HCT116 (cell line): ENCODE measurements at regions not wholly inside any gene's neighbourhood (a gene's known extent, or its start where the extent isn't known, plus 50 kb on each side); places are given as distances from the start of the nearest gene placed in this dataset.

Experiments
- ATAC-seq: fragments of 200-7000 bp; cut with Tn5 transposase; 2 replicates; pipeline ENCODE4 v1.9.1; 2020; ENCODE audit warnings: mild to moderate bottlenecking, moderate library complexity
- BruUV-seq: library from RNA; stranded (reverse); fragments of 400-500 nt; replicated peaks from 2 replicates; lab custom pipeline; 2021; lab: Mats Ljungman, UMichigan
- CTCF ChIA-PET: fragments of 300-600 bp; sonication (Branson Sonifier 250); formaldehyde crosslinking; loops from one replicate; lab custom pipeline; 2021; ENCODE audit warnings: antibody characterized with exemption; lab: Charles Lee
- POLR2A ChIA-PET: fragments of 300-600, 350-600 bp; sonication (Branson Sonifier 250); formaldehyde crosslinking; loops from one replicate; lab custom pipeline; 2021; ENCODE audit warnings: antibody characterized with exemption; lab: Charles Lee
- RAD21 ChIA-PET, 2 experiments: fragments of 300-600 bp; sonication (Branson Sonifier 250); formaldehyde crosslinking; loops; one replicate each; lab custom pipeline; 2023; ENCODE audit warnings: low total read pairs in 2 of 2; ENCODE audit not compliant: uncharacterized antibody in 2 of 2, unreplicated experiment in 2 of 2, low non-redundant PET in 1 of 2; lab: Charles Lee
- DNase-seq: peaks from one replicate; pipeline ENCODE4 v3.0.0-alpha.2; 2010; ENCODE audit warnings: low read depth, low spot score
- H2AFZ ChIP-seq: fragments of 200-600 bp; shearing (Covaris generic), sonication (generic); 2 replicates; pipeline ENCODE4 v1.6.1; 2017; ENCODE audit warnings: low read depth, mixed run types, mixed read lengths, antibody characterized with exemption, low read length; ENCODE audit not compliant: poor library complexity, severe bottlenecking
- H3K27ac ChIP-seq: 2 replicates; pipeline ENCODE4 v1.5.1; 2012; ENCODE audit warnings: low read depth, low read length
- H3K27me3 ChIP-seq: fragments of 200-600 bp; sonication (generic); 2 replicates; pipeline ENCODE4 v1.6.1; 2016; ENCODE audit warnings: mixed run types, low read length, mixed read lengths; ENCODE audit not compliant: insufficient read depth
- H3K36me3 ChIP-seq, 2 experiments: fragments of 200-500 bp in 1 of 2; fragments of 200-600 bp in 1 of 2; sonication (Bioruptor generic) in 1 of 2; sonication (generic) in 1 of 2; 2 replicates each; pipeline versions ENCODE4 v1.5.1 to v1.6.1; 2014 to 2016; ENCODE audit warnings: low read length in 2 of 2, inconsistent platforms in 1 of 2, mixed read lengths in 1 of 2, mixed run types in 1 of 2; ENCODE audit not compliant: insufficient read depth in 2 of 2, control insufficient read depth in 1 of 2
- H3K4me1 ChIP-seq, 2 experiments: fragments of 200-600 bp in 1 of 2; sonication (generic) in 1 of 2; 2 replicates each; pipeline versions ENCODE4 v1.5.1 to v1.6.1; 2012 to 2017; ENCODE audit warnings: low read length in 2 of 2, inconsistent platforms in 1 of 2, mild to moderate bottlenecking in 1 of 2, mixed read lengths in 1 of 2, mixed run types in 1 of 2, moderate library complexity in 1 of 2; ENCODE audit not compliant: insufficient read depth in 2 of 2, control insufficient read depth in 1 of 2
- H3K4me2 ChIP-seq: fragments of 200-600 bp; sonication (generic); 2 replicates; pipeline ENCODE4 v1.6.1; 2017; ENCODE audit warnings: mixed run types, low read length, mixed read lengths
- H3K4me3 ChIP-seq, 2 experiments: fragments of 200-600 bp in 1 of 2; sonication (generic) in 1 of 2; replicated peaks in 1 of 2; 2 replicates each; pipeline ENCODE4 v1.5.1; 2011 to 2016; ENCODE audit warnings: low read length in 2 of 2, control low read depth in 1 of 2, low read depth in 1 of 2, mild to moderate bottlenecking in 1 of 2, mixed read lengths in 1 of 2, mixed run types in 1 of 2
- H3K79me2 ChIP-seq: fragments of 200-600 bp; sonication (generic); 2 replicates; pipeline ENCODE4 v1.6.1; 2017; ENCODE audit warnings: mild to moderate bottlenecking, mixed run types, low read length, moderate library complexity, mixed read lengths; ENCODE audit not compliant: insufficient read depth
- H3K9ac ChIP-seq: fragments of 200-600 bp; sonication (generic); 2 replicates; pipeline ENCODE4 v1.6.1; 2016; ENCODE audit warnings: low read length, mixed read lengths
- H3K9me2 ChIP-seq: fragments of 200-600 bp; sonication (generic), shearing (Covaris generic); 2 replicates; pipeline ENCODE4 v1.6.1; 2017; ENCODE audit warnings: mixed run types, mild to moderate bottlenecking, moderate library complexity; ENCODE audit not compliant: insufficient read depth
- H3K9me3 ChIP-seq, 2 experiments: fragments of 200-500 bp in 1 of 2; fragments of 200-600 bp in 1 of 2; sonication (Bioruptor generic) in 1 of 2; sonication (generic) in 1 of 2; 2 replicates each; pipeline ENCODE4 v1.6.1; 2014 to 2017; ENCODE audit warnings: low read length in 2 of 2, mixed read lengths in 2 of 2, inconsistent platforms in 1 of 2, low read depth in 1 of 2, mild to moderate bottlenecking in 1 of 2, mixed run types in 1 of 2, moderate library complexity in 1 of 2; ENCODE audit not compliant: control insufficient read depth in 1 of 2, insufficient read depth in 1 of 2
- H4K20me1 ChIP-seq: fragments of 200-600 bp; sonication (generic), shearing (Covaris generic); 2 replicates; pipeline ENCODE4 v1.6.1; 2017; ENCODE audit warnings: mixed run types, mild to moderate bottlenecking, moderate library complexity; ENCODE audit not compliant: insufficient read depth
- ATF3 ChIP-seq: IDR thresholded peaks from 2 replicates; pipeline ENCODE4 v1.6.1; 2012
- CEBPB ChIP-seq: IDR thresholded peaks from 2 replicates; pipeline ENCODE4 v1.6.1; 2012; ENCODE audit warnings: low read depth
- EGR1 ChIP-seq: IDR thresholded peaks from 2 replicates; pipeline ENCODE4 v1.6.1; 2012; ENCODE audit warnings: low read depth
- ELF1 ChIP-seq: IDR thresholded peaks from 2 replicates; pipeline ENCODE4 v1.6.1; 2012; ENCODE audit warnings: low read depth, borderline replicate concordance
- EZH2 ChIP-seq: fragments of 200-600 bp; sonication (generic); IDR thresholded peaks from 2 replicates; pipeline ENCODE4 v1.6.1; 2017; ENCODE audit warnings: antibody characterized with exemption, mixed run types
- POLR2A ChIP-seq: IDR thresholded peaks from 2 replicates; pipeline ENCODE4 v1.7.0; 2011; ENCODE audit warnings: borderline replicate concordance; ENCODE audit not compliant: insufficient read depth, insufficient read length; ENCODE audit errors: extremely low read depth
- REST ChIP-seq: IDR thresholded peaks from 2 replicates; pipeline ENCODE4 v1.6.1; 2012; ENCODE audit warnings: low read depth
- SP1 ChIP-seq: IDR thresholded peaks from 2 replicates; pipeline ENCODE4 v1.6.1; 2012; ENCODE audit warnings: low read depth
- TCF7L2 ChIP-seq: IDR thresholded peaks from 2 replicates; pipeline ENCODE4 v1.7.0; 2011; ENCODE audit warnings: borderline replicate concordance, inconsistent platforms; ENCODE audit not compliant: insufficient read depth, insufficient read length; ENCODE audit errors: extremely low read depth
- ZFX ChIP-seq: fragments of 450-650 bp; IDR thresholded peaks from 2 replicates; pipeline ENCODE4 v1.6.1; 2017
- intact Hi-C: fragments of 100-400 bp; cut with micrococcal nuclease; formaldehyde crosslinking; loops from 2 replicates; pipeline ENCODE4 v1.10.0; 2022
- TF ChIP-seq, protein P1 (sequence below): IDR thresholded peaks from 2 replicates; pipeline ENCODE4 v1.6.1; 2011; ENCODE audit warnings: mild to moderate bottlenecking, low read length, moderate library complexity; ENCODE audit not compliant: insufficient replicate concordance; ENCODE audit errors: extremely low read depth

DNA sequence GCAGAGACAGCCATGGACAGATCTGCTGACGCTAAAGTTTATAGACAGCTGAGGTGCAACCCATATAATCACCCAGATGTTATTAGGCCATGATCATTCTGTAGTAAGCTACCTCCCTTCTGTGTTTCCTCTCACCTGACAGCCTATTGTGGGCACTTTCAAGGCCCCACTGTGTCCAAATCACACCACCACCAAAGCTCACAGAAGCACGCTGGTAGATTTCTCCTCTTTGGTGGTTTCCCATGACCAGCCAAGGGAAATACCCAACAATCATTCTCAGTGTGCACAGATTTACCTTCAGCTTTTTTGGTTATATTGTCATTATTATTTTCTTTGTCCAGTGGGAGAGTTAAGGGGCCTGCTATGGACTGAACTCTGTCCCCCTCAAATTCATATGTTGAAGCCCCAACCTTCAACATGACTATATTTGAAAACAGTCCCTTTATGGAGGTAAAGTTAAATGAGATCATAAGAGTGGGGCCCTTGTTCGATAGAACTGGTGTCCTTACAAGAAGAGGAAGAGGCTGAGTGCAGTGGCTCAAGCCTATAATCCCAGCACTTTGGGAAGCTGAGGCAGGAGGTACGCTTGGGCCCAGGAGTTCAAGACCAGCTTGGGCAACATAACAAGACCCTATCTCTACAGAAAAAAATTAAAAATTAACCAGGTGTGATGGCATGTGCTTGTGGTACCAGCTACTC lies 74.0 kb upstream of the MSH6 start (continued):
- TF ChIP-seq TCF7L2, result no peak

DNA sequence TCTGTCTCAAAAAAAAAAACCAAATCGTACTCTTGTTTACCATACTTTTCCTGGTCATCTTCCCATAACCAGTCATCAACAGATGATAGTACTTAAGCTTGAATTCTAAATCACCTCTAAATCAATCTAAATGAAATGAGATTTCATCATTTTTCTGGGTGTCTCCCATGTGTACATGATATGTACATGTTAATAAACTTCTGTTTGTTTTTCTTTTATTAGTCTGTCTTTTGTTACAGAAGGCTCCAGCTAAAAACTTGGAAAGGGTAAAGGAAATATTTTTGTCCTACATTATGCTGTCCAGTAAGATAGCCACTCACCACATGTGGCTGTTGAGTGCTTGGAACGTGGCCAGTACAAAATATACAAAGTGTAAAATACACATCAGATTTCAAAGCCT lies 78.7 kb upstream of the MSH6 start:
- no peak for TF ChIP-seq EZH2
- no peak for TF ChIP-seq POLR2A
- no peak for TF ChIP-seq SP1
- no peak for TF ChIP-seq ELF1
- no peak for TF ChIP-seq REST
- TF ChIP-seq, protein P1, sequence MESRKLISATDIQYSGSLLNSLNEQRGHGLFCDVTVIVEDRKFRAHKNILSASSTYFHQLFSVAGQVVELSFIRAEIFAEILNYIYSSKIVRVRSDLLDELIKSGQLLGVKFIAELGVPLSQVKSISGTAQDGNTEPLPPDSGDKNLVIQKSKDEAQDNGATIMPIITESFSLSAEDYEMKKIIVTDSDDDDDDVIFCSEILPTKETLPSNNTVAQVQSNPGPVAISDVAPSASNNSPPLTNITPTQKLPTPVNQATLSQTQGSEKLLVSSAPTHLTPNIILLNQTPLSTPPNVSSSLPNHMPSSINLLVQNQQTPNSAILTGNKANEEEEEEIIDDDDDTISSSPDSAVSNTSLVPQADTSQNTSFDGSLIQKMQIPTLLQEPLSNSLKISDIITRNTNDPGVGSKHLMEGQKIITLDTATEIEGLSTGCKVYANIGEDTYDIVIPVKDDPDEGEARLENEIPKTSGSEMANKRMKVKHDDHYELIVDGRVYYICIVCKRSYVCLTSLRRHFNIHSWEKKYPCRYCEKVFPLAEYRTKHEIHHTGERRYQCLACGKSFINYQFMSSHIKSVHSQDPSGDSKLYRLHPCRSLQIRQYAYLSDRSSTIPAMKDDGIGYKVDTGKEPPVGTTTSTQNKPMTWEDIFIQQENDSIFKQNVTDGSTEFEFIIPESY, result no peak
- TF ChIP-seq CEBPB, result no peak
- no peak for TF ChIP-seq EGR1
- TF ChIP-seq ATF3, result no peak
- no peak for TF ChIP-seq ZFX
- no peak overlapping the region for H3K4me2 ChIP-seq
- no peaks in the 10 kb centered on the region for H3K79me2 ChIP-seq
- no peaks in the 10 kb centered on the region for H3K4me1 ChIP-seq
- ChIA-PET CTCF (no interaction called here), RAD21 (no interaction called here), POLR2A (no interaction called here)
- no peak overlapping the region for H3K4me3 ChIP-seq
- H2AFZ ChIP-seq, result no peak overlapping the region
- no peaks in the 10 kb centered on the region for H3K36me3 ChIP-seq
- DNase-seq, result no peak
- intact Hi-C loops, result no loop called here
- no TSS peak for BruUV-seq
- no peak overlapping the region for H3K9ac ChIP-seq
- H3K27ac ChIP-seq, result no peak overlapping the region
- H3K27me3 ChIP-seq, result no peaks in the 10 kb centered on the region
- ATAC-seq, result no peak
- H3K9me2 ChIP-seq, result no peaks in the 10 kb centered on the region
- H3K9me3 ChIP-seq, result no peaks in the 10 kb centered on the region
- H4K20me1 ChIP-seq, result no peaks in the 10 kb centered on the region
